ENCODE measurements at regions not wholly inside any gene's neighbourhood (a gene's known extent, or its start where the extent isn't known, plus 50 kb on each side); places are given as distances from the start of the nearest gene placed in this dataset.

- Histone ChIP-seq H3K4me2 (ENCODE audit: insufficient read depth in 1 of 2, low read depth in 2 of 2, low read length in 2 of 2) (no peak overlapping the region), H4K5ac (ENCODE audit: insufficient read length, low read depth, low read length) (no peak overlapping the region), H3K4me1 (replicated peaks in 1 of 4; ENCODE audit: control insufficient read depth in 3 of 4, insufficient read depth in 4 of 4, low read length in 3 of 4) (no peaks in the 10 kb centered on the region), H2BK15ac (ENCODE audit: low read length) (no peak overlapping the region), H3K27me3 (replicated peaks in 1 of 4; ENCODE audit: control insufficient read depth in 3 of 4, extremely low read depth in 1 of 4, insufficient read depth in 3 of 4, low read length in 3 of 4) (no peaks in the 10 kb centered on the region), H2BK5ac (ENCODE audit: low read depth, low read length) (no peak overlapping the region), H4K8ac (ENCODE audit: extremely low read depth, insufficient read depth, low read length) (no peak overlapping the region), H3K23ac (ENCODE audit: insufficient read length) (no peak overlapping the region), H4K20me1 (replicated peaks in 1 of 2; ENCODE audit: control insufficient read depth in 1 of 2, insufficient read depth in 2 of 2, low read length in 2 of 2) (no peaks in the 10 kb centered on the region), H2BK120ac (replicated peaks; ENCODE audit: low read depth, low read length) (no peak overlapping the region), H3K56ac (replicated peaks; ENCODE audit: insufficient read length, low read depth, low read length) (no peak overlapping the region), H4K91ac (replicated peaks; ENCODE audit: insufficient read length, low read length) (no peak overlapping the region), H3K27ac (ENCODE audit: low read depth, low read length) (no peak overlapping the region), H3K79me1 (ENCODE audit: low read depth, low read length) (no peaks in the 10 kb centered on the region), H3K18ac (ENCODE audit: extremely low read depth, low read length) (no peak overlapping the region), H2AFZ (ENCODE audit: low read length) (no peak overlapping the region), H2BK20ac (ENCODE audit: low read length) (no peak overlapping the region), H2BK12ac (ENCODE audit: low read depth, low read length) (no peak overlapping the region), H3K9ac (replicated peaks in 1 of 4; ENCODE audit: extremely low read depth in 1 of 4, low read depth in 3 of 4, low read length in 3 of 4) (no peak overlapping the region), H3K9me3 (ENCODE audit: insufficient read depth in 2 of 2, low read depth in 1 of 2, low read length in 1 of 2) (no peaks in the 10 kb centered on the region; a peak in 1 of 4 replicates), H3K79me2 (ENCODE audit: control insufficient read depth in 1 of 2, insufficient read depth in 2 of 2, low read length in 2 of 2) (no peaks in the 10 kb centered on the region), H3K36me3 (ENCODE audit: control insufficient read depth in 2 of 4, insufficient read depth in 4 of 4, low read length in 3 of 4) (no peaks in the 10 kb centered on the region), H3K23me2 (ENCODE audit: low read depth, low read length) (no peaks in the 10 kb centered on the region), H3K4ac (replicated peaks; ENCODE audit: insufficient read length, low read depth, low read length) (no peak overlapping the region), H2AK5ac (ENCODE audit: low read depth, low read length) (no peak overlapping the region), H3K4me3 (ENCODE audit: extremely low read depth in 1 of 4, insufficient read depth in 2 of 4, low read depth in 3 of 4, low read length in 4 of 4) (no peak overlapping the region), H3K14ac (ENCODE audit: insufficient read length) (no peak overlapping the region)
- FAIRE-seq (no peak), DNase-seq (ENCODE audit: low read depth in 1 of 2, low spot score in 2 of 2) (no peak)
- CTCF ChIA-PET (ENCODE audit: partially characterized antibody): no interaction called here
- no peak for TF ChIP-seq FOSL1 (IDR thresholded peaks at IDR 0.05; ENCODE audit: insufficient read depth, low read depth, low read length)
- no peak for TF ChIP-seq TCF12 (IDR thresholded peaks at IDR 0.05; ENCODE audit: low read depth, low read length)
- no peak for TF ChIP-seq EP300 (IDR thresholded peaks at IDR 0.05; ENCODE audit: borderline replicate concordance in 1 of 2, low read depth in 2 of 2, low read length in 2 of 2)
- TF ChIP-seq ASH2L (IDR thresholded peaks at IDR 0.05; ENCODE audit: low read length): no peak
- no peak for TF ChIP-seq BACH1 (IDR thresholded peaks at IDR 0.05; ENCODE audit: low read length)
- no peak for TF ChIP-seq CREB1 (IDR thresholded peaks at IDR 0.05)
- POLR2A ChIA-PET (ENCODE audit: partially characterized antibody): no interaction called here
Observed at GRCh38 chr3:111428301-111428700, 113.7 kb upstream of the CD96 start.

Data from H1 (cell line).